Neutrophil (primary cell): ENCODE measurements at regions not wholly inside any gene's neighbourhood (a gene's known extent, or its start where the extent isn't known, plus 50 kb on each side); places are given as distances from the start of the nearest gene placed in this dataset.

Source experiments
- H3K27ac ChIP-seq: fragments of 200-600 bp; sonication (generic); 2 replicates; pipeline ENCODE4 v1.5.1; 2016; ENCODE audit warnings: mild to moderate bottlenecking, moderate library complexity
- H3K27me3 ChIP-seq: fragments of 200-600 bp; sonication (generic); 2 replicates; pipeline ENCODE4 v1.6.0; 2016; ENCODE audit warnings: mild to moderate bottlenecking
- H3K36me3 ChIP-seq: fragments of 200-600 bp; sonication (generic); 2 replicates; pipeline ENCODE4 v1.5.1; 2017
- H3K4me1 ChIP-seq, 2 experiments: fragments of 200-600 bp in 1 of 2; sonication (generic) in 1 of 2; 1 replicate in 1 of 2; 2 replicates in 1 of 2; pipeline versions ENCODE4 v1.5.1 to v1.6.1; 2013 to 2016; ENCODE audit warnings: low read depth in 1 of 2, low read length in 1 of 2, mild to moderate bottlenecking in 1 of 2, moderate library complexity in 1 of 2; ENCODE audit not compliant: control insufficient read depth in 1 of 2, insufficient read depth in 1 of 2
- H3K4me3 ChIP-seq, 2 experiments: fragments of 200-600 bp in 1 of 2; sonication (generic) in 1 of 2; 1 replicate in 1 of 2; 2 replicates in 1 of 2; pipeline ENCODE4 v1.5.1; 2013 to 2016; ENCODE audit warnings: low read depth in 1 of 2, low read length in 1 of 2, mild to moderate bottlenecking in 1 of 2, moderate library complexity in 1 of 2
- H3K9me3 ChIP-seq: fragments of 200-600 bp; sonication (generic); 2 replicates; pipeline ENCODE4 v1.5.1; 2016
- TF ChIP-seq, protein P1 (sequence below): fragments of 200-600 bp; sonication (generic); IDR thresholded peaks from 2 replicates; pipeline ENCODE4 v1.5.1; 2016; ENCODE audit warnings: antibody characterized with exemption

DNA sequence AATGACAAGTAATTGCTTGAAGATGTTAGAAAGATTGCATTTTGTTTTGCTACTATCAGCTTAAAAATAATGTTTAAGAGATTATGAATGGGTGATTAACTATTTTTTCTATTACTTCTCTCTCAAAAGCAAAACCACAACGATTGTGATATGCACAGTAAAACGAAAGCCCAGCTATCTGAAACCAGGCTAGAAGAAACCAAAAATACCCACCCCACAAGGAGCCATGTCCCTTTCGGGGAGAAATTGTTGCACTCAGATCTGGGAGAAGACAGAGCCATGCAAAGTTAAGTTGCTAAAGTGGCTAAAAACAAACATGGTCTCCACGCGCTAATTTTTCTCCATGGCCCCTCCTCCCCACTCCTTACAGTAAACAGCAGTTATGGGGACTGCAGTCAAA is 173.6 kb downstream of the RPS24 start:
- no peak overlapping the region for H3K4me3 ChIP-seq
- H3K27me3 ChIP-seq, result no peaks in the 10 kb centered on the region

DNA sequence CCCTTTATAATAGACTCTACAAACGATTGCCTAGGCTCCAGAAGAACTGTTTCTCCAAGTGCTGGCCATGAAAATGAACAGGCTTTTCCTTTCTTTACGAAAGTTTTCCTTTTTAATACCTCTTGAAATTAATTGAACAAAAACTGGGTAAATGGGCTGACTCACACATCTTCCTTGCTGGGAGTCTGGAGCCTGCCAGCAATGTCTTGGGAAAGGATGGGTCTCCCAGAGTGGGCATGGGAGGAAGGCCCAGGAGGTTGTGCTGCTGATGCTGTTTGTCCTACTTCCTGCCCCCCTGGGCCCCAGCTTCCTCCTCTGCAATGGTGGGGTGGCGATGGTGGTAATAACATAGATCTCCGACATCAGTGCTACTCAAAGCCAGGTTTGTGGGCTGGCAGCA is 174.1 kb downstream of the RPS24 start:
- Histone ChIP-seq H3K9me3 (no peaks in the 10 kb centered on the region), H3K27me3 (no peaks in the 10 kb centered on the region), H3K27ac (no peak overlapping the region), H3K4me1 (no peaks in the 10 kb centered on the region), H3K36me3 (no peaks in the 10 kb centered on the region), H3K4me3 (no peak overlapping the region)
- TF ChIP-seq, protein P1, sequence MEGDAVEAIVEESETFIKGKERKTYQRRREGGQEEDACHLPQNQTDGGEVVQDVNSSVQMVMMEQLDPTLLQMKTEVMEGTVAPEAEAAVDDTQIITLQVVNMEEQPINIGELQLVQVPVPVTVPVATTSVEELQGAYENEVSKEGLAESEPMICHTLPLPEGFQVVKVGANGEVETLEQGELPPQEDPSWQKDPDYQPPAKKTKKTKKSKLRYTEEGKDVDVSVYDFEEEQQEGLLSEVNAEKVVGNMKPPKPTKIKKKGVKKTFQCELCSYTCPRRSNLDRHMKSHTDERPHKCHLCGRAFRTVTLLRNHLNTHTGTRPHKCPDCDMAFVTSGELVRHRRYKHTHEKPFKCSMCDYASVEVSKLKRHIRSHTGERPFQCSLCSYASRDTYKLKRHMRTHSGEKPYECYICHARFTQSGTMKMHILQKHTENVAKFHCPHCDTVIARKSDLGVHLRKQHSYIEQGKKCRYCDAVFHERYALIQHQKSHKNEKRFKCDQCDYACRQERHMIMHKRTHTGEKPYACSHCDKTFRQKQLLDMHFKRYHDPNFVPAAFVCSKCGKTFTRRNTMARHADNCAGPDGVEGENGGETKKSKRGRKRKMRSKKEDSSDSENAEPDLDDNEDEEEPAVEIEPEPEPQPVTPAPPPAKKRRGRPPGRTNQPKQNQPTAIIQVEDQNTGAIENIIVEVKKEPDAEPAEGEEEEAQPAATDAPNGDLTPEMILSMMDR, result no peak

More for the DNA sequence above, 173.6 kb downstream of the RPS24 start:
- TF ChIP-seq, protein P1, result no peak
- H3K4me1 ChIP-seq, result no peaks in the 10 kb centered on the region
- no peak overlapping the region for H3K27ac ChIP-seq
- no peaks in the 10 kb centered on the region for H3K9me3 ChIP-seq
- H3K36me3 ChIP-seq, result no peaks in the 10 kb centered on the region

DNA sequence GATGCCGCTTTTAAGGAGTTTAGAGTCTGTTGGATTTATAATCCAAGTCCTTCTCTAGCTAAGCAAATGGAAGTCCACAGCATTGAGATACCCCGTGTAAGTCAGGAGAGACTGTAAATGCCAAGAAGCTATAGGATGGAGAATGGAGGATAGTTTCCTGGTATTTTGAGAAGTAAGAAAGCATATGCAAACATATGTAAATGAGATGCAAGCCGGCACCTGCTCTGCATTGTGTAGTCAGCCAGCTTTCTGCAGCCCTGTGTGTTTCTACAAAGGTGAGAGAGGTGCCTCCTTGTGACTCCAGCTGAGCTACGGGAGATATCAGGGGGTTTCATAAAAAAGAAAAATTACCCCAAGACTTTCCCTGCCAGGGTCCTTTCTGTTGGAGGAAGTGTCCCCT is 176.3 kb downstream of the RPS24 start:
- no peaks in the 10 kb centered on the region for H3K4me1 ChIP-seq
- no peak overlapping the region for H3K27ac ChIP-seq
- no peaks in the 10 kb centered on the region for H3K9me3 ChIP-seq
- no peak overlapping the region for H3K4me3 ChIP-seq
- no peaks in the 10 kb centered on the region for H3K27me3 ChIP-seq
- H3K36me3 ChIP-seq, result no peaks in the 10 kb centered on the region
- TF ChIP-seq, protein P1, result no peak

DNA sequence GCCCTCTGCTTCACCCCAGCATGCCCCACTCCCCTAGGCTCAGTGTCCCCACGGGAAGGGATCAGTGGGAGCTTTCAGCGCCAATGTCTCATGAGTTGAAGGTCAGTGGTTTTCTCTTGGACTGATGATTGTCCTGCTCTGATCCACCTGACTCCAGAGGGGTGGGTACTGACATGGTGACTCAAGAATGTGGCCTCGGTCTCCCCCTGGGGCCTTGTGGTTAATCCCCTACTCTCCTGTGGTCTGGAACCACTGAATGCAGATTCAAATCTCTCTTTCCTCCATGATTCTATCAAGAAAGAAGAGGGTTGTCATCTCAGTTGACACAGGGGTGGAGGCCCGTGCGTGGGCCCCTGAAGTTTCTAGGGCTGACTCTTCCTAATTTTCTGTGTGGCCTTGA is 176.9 kb downstream of the RPS24 start:
- no peaks in the 10 kb centered on the region for H3K9me3 ChIP-seq
- H3K27ac ChIP-seq, result no peak overlapping the region
- TF ChIP-seq, protein P1, result no peak
- H3K36me3 ChIP-seq, result no peaks in the 10 kb centered on the region
- H3K27me3 ChIP-seq, result peaks cover 4% of the 10 kb centered on the region
- no peaks in the 10 kb centered on the region for H3K4me1 ChIP-seq
- H3K4me3 ChIP-seq, result no peak overlapping the region

DNA sequence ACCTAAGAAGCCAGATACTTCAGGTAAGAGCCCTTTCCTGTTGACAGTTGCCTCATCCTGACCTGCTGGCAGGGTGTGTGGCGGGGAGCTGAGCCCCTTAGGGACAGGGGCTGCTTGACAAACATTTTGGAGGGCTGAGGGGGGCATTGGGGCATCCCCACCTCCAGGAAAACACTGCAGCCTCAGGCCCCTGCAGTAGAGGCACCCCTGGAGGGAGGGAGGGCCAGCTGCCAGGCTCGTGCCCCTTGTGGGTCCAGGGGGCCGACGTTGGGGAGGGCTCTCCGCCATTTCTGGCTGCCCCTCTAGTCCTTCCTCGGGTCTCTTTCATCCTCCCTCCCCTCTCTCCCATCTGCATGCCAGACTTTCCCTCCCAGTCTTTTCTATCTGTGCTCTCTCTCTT is 177.3 kb downstream of the RPS24 start:
- Histone ChIP-seq H3K4me3 (no peak overlapping the region), H3K9me3 (no peaks in the 10 kb centered on the region), H3K27me3 (peaks cover 8% of the 10 kb centered on the region), H3K4me1 (no peaks in the 10 kb centered on the region), H3K27ac (no peak overlapping the region), H3K36me3 (no peaks in the 10 kb centered on the region)
- TF ChIP-seq, protein P1, result no peak

DNA sequence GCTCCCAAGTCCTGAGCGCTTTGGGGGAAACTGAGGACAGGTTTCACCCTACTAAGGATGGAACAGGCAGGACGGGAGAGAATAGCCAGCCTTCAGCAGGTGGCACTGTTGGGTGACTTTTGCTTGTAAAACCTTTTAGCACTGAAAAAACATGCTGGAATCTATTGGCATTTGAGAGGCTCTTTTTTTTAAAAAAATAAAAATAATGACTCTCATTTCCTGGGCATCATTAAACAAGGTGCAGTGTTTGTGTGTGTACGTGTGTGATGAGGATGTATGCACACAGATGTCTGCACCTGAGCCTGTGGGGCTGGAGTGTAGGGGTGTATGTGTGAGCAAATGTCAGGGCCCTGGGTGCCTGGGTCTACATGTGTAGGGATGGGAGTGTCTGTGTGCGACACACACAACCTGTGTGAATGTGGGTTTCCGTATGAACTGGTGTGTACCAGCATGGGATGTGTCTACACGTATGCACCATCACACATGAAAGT is 177.9 kb downstream of the RPS24 start:
- Histone ChIP-seq H3K27ac (no peak overlapping the region), H3K9me3 (no peaks in the 10 kb centered on the region), H3K27me3 (peaks cover 15% of the 10 kb centered on the region), H3K36me3 (no peaks in the 10 kb centered on the region), H3K4me3 (no peak overlapping the region), H3K4me1 (no peaks in the 10 kb centered on the region)
- TF ChIP-seq, protein P1, result no peak
